RWPE2 (cell line): ENCODE measurements at regions not wholly inside any gene's neighbourhood (a gene's known extent, or its start where the extent isn't known, plus 50 kb on each side); places are given as distances from the start of the nearest gene placed in this dataset.

Source experiments
- ATAC-seq: fragments of 200-7000 bp; cut with Tn5 transposase; 3 replicates; pipeline ENCODE4 v1.9.1; 2021; ENCODE audit warnings: low read depth
- DNase-seq: peaks from one replicate; pipeline ENCODE4 v3.0.0-alpha.2; 2020; ENCODE audit warnings: low spot score
- H3K27ac ChIP-seq: fragments of 450-650 bp; 2 replicates; pipeline ENCODE4 v1.5.1; 2017; ENCODE audit warnings: mild to moderate bottlenecking; ENCODE audit not compliant: poor library complexity, severe bottlenecking
- H3K27me3 ChIP-seq: fragments of 250-450 bp; sonication (Bioruptor Pico); 2 replicates; pipeline ENCODE4 v1.5.1; 2021; ENCODE audit warnings: mild to moderate bottlenecking, moderate library complexity; ENCODE audit not compliant: insufficient read depth, poor library complexity, severe bottlenecking
- H3K36me3 ChIP-seq: fragments of 250-450 bp; sonication (Bioruptor Pico); 2 replicates; pipeline ENCODE4 v1.5.1; 2020; ENCODE audit warnings: low read depth, mild to moderate bottlenecking, moderate library complexity
- H3K4me1 ChIP-seq: fragments of 250-450 bp; sonication (Bioruptor Pico); 2 replicates; pipeline ENCODE4 v1.5.1; 2021; ENCODE audit warnings: mild to moderate bottlenecking, moderate library complexity; ENCODE audit not compliant: insufficient read depth, poor library complexity, severe bottlenecking
- H3K4me3 ChIP-seq: fragments of 250-450 bp; sonication (Bioruptor Pico); 2 replicates; pipeline ENCODE4 v1.5.1; 2021; ENCODE audit warnings: mild to moderate bottlenecking, moderate library complexity; ENCODE audit not compliant: severe bottlenecking
- H3K9me3 ChIP-seq: fragments of 250-450 bp; sonication (Bioruptor Pico); 2 replicates; pipeline ENCODE4 v1.5.1; 2021; ENCODE audit warnings: mild to moderate bottlenecking, moderate library complexity; ENCODE audit not compliant: severe bottlenecking
- CTCF ChIP-seq: fragments of 450-650 bp; IDR thresholded peaks from one replicate; pipeline ENCODE4 v1.5.1; 2017; ENCODE audit warnings: mild to moderate bottlenecking, moderate library complexity; ENCODE audit not compliant: poor library complexity, severe bottlenecking

GRCh38 chr15:38671675-38672254, 107.2 kb upstream of the RASGRP1 start:
- no peak for TF ChIP-seq CTCF
- Histone ChIP-seq H3K4me3 (no peak overlapping the region), H3K4me1 (no peaks in the 10 kb centered on the region)

DNA sequence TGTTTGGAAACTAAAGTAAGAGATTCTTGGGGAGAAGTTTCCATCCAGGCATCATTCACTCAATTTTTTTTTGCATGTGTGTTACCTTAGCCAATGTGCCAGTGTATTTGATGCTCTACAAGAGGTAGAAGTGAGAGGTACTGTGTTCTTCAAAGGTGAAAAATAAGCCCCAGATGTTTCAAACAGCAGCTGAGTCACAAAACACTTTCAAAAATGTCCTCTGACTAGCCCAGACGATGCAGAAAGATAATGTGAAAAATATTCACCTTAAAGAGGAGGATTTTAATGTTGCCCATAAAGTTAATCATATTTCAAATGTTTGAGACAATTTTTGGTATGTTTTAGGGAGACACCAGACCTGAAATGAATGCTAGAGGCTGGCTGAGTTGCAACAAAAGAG, 107.7 kb upstream of the RASGRP1 start:
- ATAC-seq (no peak), DNase-seq (no peak)
- Histone ChIP-seq H3K36me3 (no peaks in the 10 kb centered on the region), H3K27me3 (peaks cover 19% of the 10 kb centered on the region), H3K27ac (no peak overlapping the region), H3K9me3 (no peaks in the 10 kb centered on the region), H3K4me1 (no peaks in the 10 kb centered on the region), H3K4me3 (no peak overlapping the region)
- no peak for TF ChIP-seq CTCF

More at GRCh38 chr15:38671675-38672254, 107.2 kb upstream of the RASGRP1 start:
- no peaks in the 10 kb centered on the region for H3K36me3 ChIP-seq
- no peak for ATAC-seq
- H3K9me3 ChIP-seq, result no peaks in the 10 kb centered on the region
- H3K27me3 ChIP-seq, result peaks cover 24% of the 10 kb centered on the region
- no peak overlapping the region for H3K27ac ChIP-seq
- DNase-seq, result no peak

DNA sequence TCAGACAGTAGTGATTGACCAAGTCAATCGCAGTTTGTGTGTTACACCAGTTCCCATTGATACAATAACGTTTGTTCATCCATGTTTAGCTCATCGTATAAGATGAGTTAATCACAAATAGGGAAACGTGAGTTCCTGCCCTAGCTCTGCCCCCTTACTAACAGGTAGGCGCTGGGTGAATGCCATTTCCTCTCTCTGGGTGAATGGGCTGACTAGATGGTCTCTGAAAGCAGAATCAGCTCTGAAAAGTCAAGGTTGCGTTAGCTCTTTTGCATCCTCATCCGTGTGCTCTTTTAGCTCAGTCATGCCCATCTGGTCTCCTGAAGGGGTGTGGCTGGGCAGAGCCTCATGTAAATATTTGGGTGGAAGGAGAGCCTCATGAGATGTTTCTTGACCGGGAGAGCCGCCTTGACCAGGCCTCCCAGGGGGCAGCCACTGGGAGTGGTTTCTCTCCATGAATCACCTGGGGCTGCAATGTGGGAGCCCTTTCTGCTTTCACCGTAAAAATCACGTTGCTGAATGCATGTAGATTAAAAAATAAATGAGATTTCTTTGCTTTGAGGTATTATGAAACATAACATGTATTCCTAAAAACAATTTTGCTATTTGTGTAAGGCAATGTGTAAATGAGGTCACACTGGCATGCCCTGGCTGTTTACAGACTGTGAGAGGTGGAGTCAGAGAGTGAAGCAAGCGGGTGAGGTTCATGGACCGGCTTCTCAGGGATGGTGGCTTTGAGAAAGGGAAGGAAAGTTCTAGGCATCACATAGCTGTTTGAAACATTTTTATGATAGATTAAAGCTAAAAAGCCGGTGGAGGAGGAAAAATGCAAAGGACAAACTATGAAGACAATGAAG, 108.4 kb upstream of the RASGRP1 start:
- TF ChIP-seq CTCF, result no peak
- H3K4me1 ChIP-seq, result no peaks in the 10 kb centered on the region
- no peaks in the 10 kb centered on the region for H3K9me3 ChIP-seq
- ATAC-seq, result no peak
- H3K4me3 ChIP-seq, result no peak overlapping the region
- peaks cover 12% of the 10 kb centered on the region for H3K27me3 ChIP-seq
- no peaks in the 10 kb centered on the region for H3K36me3 ChIP-seq
- H3K27ac ChIP-seq, result no peak overlapping the region
- DNase-seq, result no peak

DNA sequence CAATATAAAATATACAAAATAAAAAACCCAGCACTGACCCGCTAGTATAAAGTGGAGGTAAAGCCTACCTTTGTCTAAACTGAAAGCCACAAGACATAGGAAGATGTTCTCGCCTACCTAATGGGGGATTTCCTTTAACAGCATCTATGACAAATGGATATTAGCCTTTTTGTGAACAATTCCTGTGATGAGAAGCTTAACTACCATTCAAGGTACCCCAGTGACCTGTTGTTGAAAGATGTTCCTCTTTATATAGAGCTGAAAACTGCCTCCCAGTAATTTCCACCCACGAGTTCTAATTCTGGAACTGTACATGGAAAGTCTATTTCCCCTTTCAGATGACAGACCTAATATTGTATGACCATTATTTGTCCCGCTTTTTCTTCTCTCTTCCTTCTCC, 109.8 kb upstream of the RASGRP1 start:
- no peaks in the 10 kb centered on the region for H3K36me3 ChIP-seq
- no peak overlapping the region for H3K27ac ChIP-seq
- DNase-seq (no peak), ATAC-seq (no peak)
- no peak for TF ChIP-seq CTCF
- H3K4me3 ChIP-seq, result no peak overlapping the region
- H3K27me3 ChIP-seq, result peaks cover 5% of the 10 kb centered on the region
- no peaks in the 10 kb centered on the region for H3K9me3 ChIP-seq
- H3K4me1 ChIP-seq, result no peaks in the 10 kb centered on the region

- Histone ChIP-seq H3K27me3 (peaks cover 5% of the 10 kb centered on the region), H3K36me3 (no peaks in the 10 kb centered on the region), H3K27ac (no peak overlapping the region), H3K9me3 (no peaks in the 10 kb centered on the region), H3K4me1 (no peaks in the 10 kb centered on the region), H3K4me3 (no peak overlapping the region)
- ATAC-seq, result no peak
- TF ChIP-seq CTCF, result no peak
- DNase-seq, result no peak
Observed at GRCh38 chr15:38678281-38678680, 113.7 kb upstream of the RASGRP1 start.
